SK-N-SH (cell line): ENCODE measurements at regions not wholly inside any gene's neighbourhood (a gene's known extent, or its start where the extent isn't known, plus 50 kb on each side); places are given as distances from the start of the nearest gene placed in this dataset.

Source experiments
- CTCF ChIA-PET: fragments of 300-600, 350-600 bp; formaldehyde crosslinking; extraction: SDS; loops from one replicate; lab custom pipeline; 2021; lab: Yijun Ruan, JAX
- POLR2A ChIA-PET: fragments of 350-600 bp; sonication (Branson Sonifier 250); formaldehyde crosslinking; extraction: SDS; loops from one replicate; lab custom pipeline; 2020; ENCODE audit warnings: antibody characterized with exemption, inconsistent platforms; lab: Yijun Ruan, JAX
- DNase-seq: peaks from one replicate; pipeline ENCODE4 v3.0.0; 2012
- H2AFZ ChIP-seq: fragments of 200-600 bp; sonication (generic); 2 replicates; pipeline ENCODE4 v1.8.1; 2016; ENCODE audit warnings: antibody characterized with exemption, mild to moderate bottlenecking, low read depth
- H3F3A ChIP-seq: fragments of 200-600 bp; sonication (generic); replicated peaks from 2 replicates; pipeline ENCODE3; 2016; ENCODE audit warnings: antibody characterized with exemption, mild to moderate bottlenecking; ENCODE audit not compliant: insufficient read depth
- H3K27ac ChIP-seq, 2 experiments: fragments of 200-500 bp in 1 of 2; fragments of 200-600 bp in 1 of 2; sonication (Bioruptor generic) in 1 of 2; sonication (generic), shearing (Covaris generic) in 1 of 2; 2 replicates each; pipeline versions ENCODE4 v1.5.1 to v1.6.1; 2014 to 2016; ENCODE audit warnings: low read depth in 2 of 2, inconsistent platforms in 1 of 2, low read length in 1 of 2, mild to moderate bottlenecking in 1 of 2, mixed read lengths in 1 of 2
- H3K27me3 ChIP-seq: fragments of 200-600 bp; sonication (generic), shearing (Covaris generic); 2 replicates; pipeline ENCODE4 v1.6.1; 2016; ENCODE audit warnings: mixed run types; ENCODE audit not compliant: insufficient read depth
- H3K36me3 ChIP-seq, 2 experiments: fragments of 200-500 bp in 1 of 2; fragments of 200-600 bp in 1 of 2; sonication (Bioruptor generic) in 1 of 2; sonication (generic) in 1 of 2; replicated peaks in 1 of 2; 2 replicates each; pipeline versions ENCODE3 to v1.5.1; 2014 to 2016; ENCODE audit warnings: low read length in 1 of 2, mild to moderate bottlenecking in 1 of 2; ENCODE audit not compliant: insufficient read depth in 2 of 2, control insufficient read depth in 1 of 2
- H3K4me1 ChIP-seq, 2 experiments: fragments of 200-500 bp in 1 of 2; fragments of 200-600 bp in 1 of 2; sonication (Bioruptor generic) in 1 of 2; sonication (generic), shearing (Covaris generic) in 1 of 2; 2 replicates each; pipeline versions ENCODE4 v1.5.1 to v1.6.1; 2014 to 2016; ENCODE audit warnings: low read depth in 1 of 2, low read length in 1 of 2, mixed run types in 1 of 2; ENCODE audit not compliant: insufficient read depth in 2 of 2, control insufficient read depth in 1 of 2
- H3K4me2 ChIP-seq: fragments of 200-600 bp; sonication (generic), shearing (Covaris generic); 2 replicates; pipeline ENCODE4 v1.6.1; 2017; ENCODE audit warnings: mixed run types
- H3K4me3 ChIP-seq, 2 experiments: fragments of 200-500 bp in 1 of 2; fragments of 200-600 bp in 1 of 2; sonication (Bioruptor generic) in 1 of 2; sonication (generic), shearing (Covaris generic) in 1 of 2; 2 replicates each; pipeline versions ENCODE4 v1.5.1 to v1.8.1; 2014 to 2016; ENCODE audit warnings: low read depth in 2 of 2, inconsistent platforms in 1 of 2, low read length in 1 of 2, mild to moderate bottlenecking in 1 of 2, mixed read lengths in 1 of 2, moderate library complexity in 1 of 2
- H3K79me2 ChIP-seq: fragments of 200-600 bp; sonication (generic); 2 replicates; pipeline ENCODE4 v1.8.1; 2017; ENCODE audit warnings: mild to moderate bottlenecking; ENCODE audit not compliant: insufficient read depth
- H3K9ac ChIP-seq: fragments of 200-600 bp; sonication (generic); 2 replicates; pipeline ENCODE4 v1.6.1; 2017; ENCODE audit warnings: mixed run types
- H3K9me2 ChIP-seq: fragments of 200-600 bp; sonication (generic); 2 replicates; pipeline ENCODE4 v1.6.1; 2017; ENCODE audit warnings: mixed run types
- H3K9me3 ChIP-seq: fragments of 200-600 bp; sonication (generic); 2 replicates; pipeline ENCODE4 v1.6.1; 2017; ENCODE audit warnings: mixed run types, mild to moderate bottlenecking, moderate library complexity
- H4K20me1 ChIP-seq: fragments of 200-600 bp; sonication (generic); 2 replicates; pipeline ENCODE4 v1.6.1; 2017; ENCODE audit warnings: mild to moderate bottlenecking, mixed run types; ENCODE audit not compliant: insufficient read depth
- ELF1 ChIP-seq: IDR thresholded peaks from 2 replicates; pipeline ENCODE4 v1.4.0; 2012
- FOSL2 ChIP-seq: IDR thresholded peaks from 2 replicates; pipeline ENCODE4 v1.4.0; 2012; ENCODE audit warnings: low read depth, mild to moderate bottlenecking, moderate library complexity, borderline replicate concordance
- FOXJ3 ChIP-seq: sonication (generic); formaldehyde crosslinking; IDR thresholded peaks from 2 replicates; pipeline ENCODE4 v1.5.1; 2020; ENCODE audit warnings: mild to moderate bottlenecking, missing genetic modification reagents
- GABPA ChIP-seq: IDR thresholded peaks from 2 replicates; pipeline ENCODE4 v1.4.0; 2012; ENCODE audit warnings: low read depth, mild to moderate bottlenecking
- NFIC ChIP-seq: IDR thresholded peaks from 2 replicates; pipeline ENCODE4 v1.4.0; 2012; ENCODE audit warnings: borderline replicate concordance
- RCOR1 ChIP-seq: fragments of 150-350 bp; IDR thresholded peaks from 2 replicates; pipeline ENCODE4 v1.6.1; 2017; ENCODE audit warnings: antibody characterized with exemption, low read length
- RFX5 ChIP-seq: IDR thresholded peaks from 2 replicates; pipeline ENCODE4 v1.6.1; 2012; ENCODE audit warnings: mild to moderate bottlenecking, improper control_type of control experiment, low read length
- SIN3A ChIP-seq: IDR thresholded peaks from 2 replicates; pipeline ENCODE4 v1.6.1; 2012; ENCODE audit warnings: low read depth, mild to moderate bottlenecking, low read length, moderate library complexity, borderline replicate concordance
- TAF1 ChIP-seq: IDR thresholded peaks from 2 replicates; pipeline ENCODE4 v1.6.1; 2012; ENCODE audit warnings: low read depth, mild to moderate bottlenecking, low read length, moderate library complexity, borderline replicate concordance
- TEAD4 ChIP-seq: IDR thresholded peaks from 2 replicates; pipeline ENCODE4 v1.4.0; 2012; ENCODE audit warnings: mild to moderate bottlenecking, borderline replicate concordance; ENCODE audit not compliant: insufficient read depth
- YY1 ChIP-seq: IDR thresholded peaks from 2 replicates; pipeline ENCODE4 v1.4.0; 2012; ENCODE audit warnings: low read depth, mild to moderate bottlenecking
- TF ChIP-seq, protein P1 (sequence below): IDR thresholded peaks from 2 replicates; pipeline ENCODE4 v1.6.1; 2012; ENCODE audit warnings: mild to moderate bottlenecking, low read depth, low read length, moderate library complexity
- TF ChIP-seq, protein P2 (sequence below): fragments of 150-350 bp; IDR thresholded peaks from 2 replicates; pipeline ENCODE4 v1.6.1; 2017; ENCODE audit warnings: antibody characterized with exemption, low read length, low read depth, borderline replicate concordance
- TF ChIP-seq, protein P3 (sequence below): IDR thresholded peaks from 2 replicates; pipeline ENCODE4 v1.4.0; 2012; ENCODE audit warnings: low read depth
- TF ChIP-seq, protein P4 (sequence below): fragments of 150-350 bp; IDR thresholded peaks from 2 replicates; pipeline ENCODE4 v1.6.1; 2016; ENCODE audit warnings: mild to moderate bottlenecking, low read depth, low read length
- TF ChIP-seq, protein P5 (sequence below): fragments of 200-600 bp; sonication (generic); IDR thresholded peaks from 2 replicates; pipeline ENCODE4 v1.6.1; 2017; ENCODE audit warnings: antibody characterized with exemption, mild to moderate bottlenecking, moderate library complexity

DNA sequence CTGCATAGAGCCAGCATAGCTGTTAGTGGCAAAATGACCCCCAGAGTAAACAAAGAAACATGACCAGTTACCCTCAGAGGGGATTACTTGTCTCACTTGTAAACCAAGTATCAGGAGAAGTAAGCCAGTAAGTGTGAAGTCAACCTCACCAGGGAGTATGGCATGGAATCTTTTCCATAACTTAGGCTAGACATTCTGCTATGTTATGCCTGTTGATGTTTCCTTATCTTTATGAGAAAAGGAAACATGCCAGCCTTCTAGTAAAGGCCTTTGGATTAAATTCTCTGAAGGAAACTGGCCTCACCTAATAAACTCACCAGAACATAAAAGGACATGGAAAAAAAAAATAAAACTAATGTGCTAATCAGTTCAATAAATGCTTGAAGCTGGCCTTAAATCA is 87.7 kb downstream of the SEM1 start:
- Histone ChIP-seq H3K27me3 (no peaks in the 10 kb centered on the region), H3K9me3 (no peaks in the 10 kb centered on the region)
- TF ChIP-seq FOSL2 (no peak), GABPA (no peak), YY1 (no peak), TAF1 (no peak), RCOR1 (no peak), RFX5 (no peak), ELF1 (no peak), FOXJ3 (CRISPR knock-in tag) (no peak), NFIC (no peak), SIN3A (no peak), TEAD4 (no peak)
- TF ChIP-seq, protein P1, sequence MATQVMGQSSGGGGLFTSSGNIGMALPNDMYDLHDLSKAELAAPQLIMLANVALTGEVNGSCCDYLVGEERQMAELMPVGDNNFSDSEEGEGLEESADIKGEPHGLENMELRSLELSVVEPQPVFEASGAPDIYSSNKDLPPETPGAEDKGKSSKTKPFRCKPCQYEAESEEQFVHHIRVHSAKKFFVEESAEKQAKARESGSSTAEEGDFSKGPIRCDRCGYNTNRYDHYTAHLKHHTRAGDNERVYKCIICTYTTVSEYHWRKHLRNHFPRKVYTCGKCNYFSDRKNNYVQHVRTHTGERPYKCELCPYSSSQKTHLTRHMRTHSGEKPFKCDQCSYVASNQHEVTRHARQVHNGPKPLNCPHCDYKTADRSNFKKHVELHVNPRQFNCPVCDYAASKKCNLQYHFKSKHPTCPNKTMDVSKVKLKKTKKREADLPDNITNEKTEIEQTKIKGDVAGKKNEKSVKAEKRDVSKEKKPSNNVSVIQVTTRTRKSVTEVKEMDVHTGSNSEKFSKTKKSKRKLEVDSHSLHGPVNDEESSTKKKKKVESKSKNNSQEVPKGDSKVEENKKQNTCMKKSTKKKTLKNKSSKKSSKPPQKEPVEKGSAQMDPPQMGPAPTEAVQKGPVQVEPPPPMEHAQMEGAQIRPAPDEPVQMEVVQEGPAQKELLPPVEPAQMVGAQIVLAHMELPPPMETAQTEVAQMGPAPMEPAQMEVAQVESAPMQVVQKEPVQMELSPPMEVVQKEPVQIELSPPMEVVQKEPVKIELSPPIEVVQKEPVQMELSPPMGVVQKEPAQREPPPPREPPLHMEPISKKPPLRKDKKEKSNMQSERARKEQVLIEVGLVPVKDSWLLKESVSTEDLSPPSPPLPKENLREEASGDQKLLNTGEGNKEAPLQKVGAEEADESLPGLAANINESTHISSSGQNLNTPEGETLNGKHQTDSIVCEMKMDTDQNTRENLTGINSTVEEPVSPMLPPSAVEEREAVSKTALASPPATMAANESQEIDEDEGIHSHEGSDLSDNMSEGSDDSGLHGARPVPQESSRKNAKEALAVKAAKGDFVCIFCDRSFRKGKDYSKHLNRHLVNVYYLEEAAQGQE = no peak
- TF ChIP-seq, protein P2, sequence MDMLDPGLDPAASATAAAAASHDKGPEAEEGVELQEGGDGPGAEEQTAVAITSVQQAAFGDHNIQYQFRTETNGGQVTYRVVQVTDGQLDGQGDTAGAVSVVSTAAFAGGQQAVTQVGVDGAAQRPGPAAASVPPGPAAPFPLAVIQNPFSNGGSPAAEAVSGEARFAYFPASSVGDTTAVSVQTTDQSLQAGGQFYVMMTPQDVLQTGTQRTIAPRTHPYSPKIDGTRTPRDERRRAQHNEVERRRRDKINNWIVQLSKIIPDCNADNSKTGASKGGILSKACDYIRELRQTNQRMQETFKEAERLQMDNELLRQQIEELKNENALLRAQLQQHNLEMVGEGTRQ = no peak
- TF ChIP-seq, protein P3, sequence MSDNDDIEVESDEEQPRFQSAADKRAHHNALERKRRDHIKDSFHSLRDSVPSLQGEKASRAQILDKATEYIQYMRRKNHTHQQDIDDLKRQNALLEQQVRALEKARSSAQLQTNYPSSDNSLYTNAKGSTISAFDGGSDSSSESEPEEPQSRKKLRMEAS = no peak
- TF ChIP-seq, protein P4, sequence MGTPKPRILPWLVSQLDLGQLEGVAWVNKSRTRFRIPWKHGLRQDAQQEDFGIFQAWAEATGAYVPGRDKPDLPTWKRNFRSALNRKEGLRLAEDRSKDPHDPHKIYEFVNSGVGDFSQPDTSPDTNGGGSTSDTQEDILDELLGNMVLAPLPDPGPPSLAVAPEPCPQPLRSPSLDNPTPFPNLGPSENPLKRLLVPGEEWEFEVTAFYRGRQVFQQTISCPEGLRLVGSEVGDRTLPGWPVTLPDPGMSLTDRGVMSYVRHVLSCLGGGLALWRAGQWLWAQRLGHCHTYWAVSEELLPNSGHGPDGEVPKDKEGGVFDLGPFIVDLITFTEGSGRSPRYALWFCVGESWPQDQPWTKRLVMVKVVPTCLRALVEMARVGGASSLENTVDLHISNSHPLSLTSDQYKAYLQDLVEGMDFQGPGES = no peak
- TF ChIP-seq, protein P5, sequence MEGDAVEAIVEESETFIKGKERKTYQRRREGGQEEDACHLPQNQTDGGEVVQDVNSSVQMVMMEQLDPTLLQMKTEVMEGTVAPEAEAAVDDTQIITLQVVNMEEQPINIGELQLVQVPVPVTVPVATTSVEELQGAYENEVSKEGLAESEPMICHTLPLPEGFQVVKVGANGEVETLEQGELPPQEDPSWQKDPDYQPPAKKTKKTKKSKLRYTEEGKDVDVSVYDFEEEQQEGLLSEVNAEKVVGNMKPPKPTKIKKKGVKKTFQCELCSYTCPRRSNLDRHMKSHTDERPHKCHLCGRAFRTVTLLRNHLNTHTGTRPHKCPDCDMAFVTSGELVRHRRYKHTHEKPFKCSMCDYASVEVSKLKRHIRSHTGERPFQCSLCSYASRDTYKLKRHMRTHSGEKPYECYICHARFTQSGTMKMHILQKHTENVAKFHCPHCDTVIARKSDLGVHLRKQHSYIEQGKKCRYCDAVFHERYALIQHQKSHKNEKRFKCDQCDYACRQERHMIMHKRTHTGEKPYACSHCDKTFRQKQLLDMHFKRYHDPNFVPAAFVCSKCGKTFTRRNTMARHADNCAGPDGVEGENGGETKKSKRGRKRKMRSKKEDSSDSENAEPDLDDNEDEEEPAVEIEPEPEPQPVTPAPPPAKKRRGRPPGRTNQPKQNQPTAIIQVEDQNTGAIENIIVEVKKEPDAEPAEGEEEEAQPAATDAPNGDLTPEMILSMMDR = no peak
- TF ChIP-seq, all 33 proteins: peak for 0
- Histone ChIP-seq H2AFZ (no peak overlapping the region), H3K4me2 (no peak overlapping the region), H3K9me2 (no peaks in the 10 kb centered on the region), H3K4me1 (no peaks in the 10 kb centered on the region), H4K20me1 (no peaks in the 10 kb centered on the region), H3K36me3 (no peaks in the 10 kb centered on the region), H3K27ac (no peak overlapping the region), H3F3A (no peaks in the 10 kb centered on the region), H3K79me2 (no peaks in the 10 kb centered on the region), H3K9ac (no peak overlapping the region), H3K4me3 (no peak overlapping the region)
- CTCF ChIA-PET = interaction anchor here (0.9 to 1.2 kb wide), 2 partner anchors 19 to 26 kb away, joined by 3 to 4 read pairs; no protein-coding TSS in a partner anchor
- POLR2A ChIA-PET = no interaction called here
- DNase-seq = no peak
